ENCODE measurements at regions not wholly inside any gene's neighbourhood (a gene's known extent, or its start where the extent isn't known, plus 50 kb on each side); places are given as distances from the start of the nearest gene placed in this dataset.

DNA sequence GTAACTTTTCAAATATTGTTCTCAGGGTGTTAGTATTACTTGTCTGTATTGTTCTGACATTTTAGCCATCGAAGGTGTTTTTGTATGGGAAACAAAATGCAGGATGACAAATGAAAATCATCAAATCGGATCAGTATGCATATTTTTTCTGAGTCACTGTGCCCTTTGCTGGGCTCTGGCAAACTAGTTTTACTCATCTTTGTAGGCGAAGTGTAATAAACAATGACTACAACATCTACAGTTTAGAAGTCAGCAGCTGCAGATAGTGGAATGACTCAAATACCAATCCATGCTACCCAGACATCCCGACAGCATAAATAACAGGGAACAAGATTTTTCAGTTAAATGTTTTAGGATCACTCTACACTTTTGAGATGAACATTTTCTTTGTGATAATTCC is 557.3 kb upstream of the TENM3 start:
- DNase-seq (ENCODE audit: insufficient read length) (no peak), FAIRE-seq (no peak)
- TF ChIP-seq TAF1 (IDR thresholded peaks at IDR 0.05; ENCODE audit: borderline replicate concordance, low read depth, low read length): no peak
- no peak for TF ChIP-seq POLR2A (IDR thresholded peaks at IDR 0.05; ENCODE audit: low read depth, low read length)
- no peak for TF ChIP-seq POLR2AphosphoS5 (IDR thresholded peaks at IDR 0.05; ENCODE audit: low read depth, low read length)

DNA sequence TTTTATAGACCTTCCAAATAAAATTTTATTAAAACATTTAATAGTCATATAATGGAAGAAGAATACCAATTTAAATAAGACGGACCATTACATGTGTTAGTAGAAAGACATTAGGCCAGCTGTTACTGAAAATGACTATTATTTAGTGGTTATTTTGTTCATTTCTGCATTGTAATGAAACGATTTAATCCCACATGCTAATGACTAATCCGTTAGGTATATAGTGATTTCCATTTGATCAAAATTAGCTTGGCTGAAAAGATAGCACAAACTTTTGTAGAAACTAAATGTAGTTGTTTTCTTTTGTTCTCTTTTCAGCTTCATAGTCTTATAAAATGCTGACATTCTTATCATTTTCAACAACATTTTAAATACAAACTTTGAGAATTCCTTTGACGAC is 556.1 kb upstream of the TENM3 start:
- TF ChIP-seq POLR2A (IDR thresholded peaks at IDR 0.05; ENCODE audit: low read depth, low read length): no peak
- no peak for TF ChIP-seq TAF1 (IDR thresholded peaks at IDR 0.05; ENCODE audit: borderline replicate concordance, low read depth, low read length)
- TF ChIP-seq POLR2AphosphoS5 (IDR thresholded peaks at IDR 0.05; ENCODE audit: low read depth, low read length): no peak
- FAIRE-seq (no peak), DNase-seq (ENCODE audit: insufficient read length) (no peak)

DNA sequence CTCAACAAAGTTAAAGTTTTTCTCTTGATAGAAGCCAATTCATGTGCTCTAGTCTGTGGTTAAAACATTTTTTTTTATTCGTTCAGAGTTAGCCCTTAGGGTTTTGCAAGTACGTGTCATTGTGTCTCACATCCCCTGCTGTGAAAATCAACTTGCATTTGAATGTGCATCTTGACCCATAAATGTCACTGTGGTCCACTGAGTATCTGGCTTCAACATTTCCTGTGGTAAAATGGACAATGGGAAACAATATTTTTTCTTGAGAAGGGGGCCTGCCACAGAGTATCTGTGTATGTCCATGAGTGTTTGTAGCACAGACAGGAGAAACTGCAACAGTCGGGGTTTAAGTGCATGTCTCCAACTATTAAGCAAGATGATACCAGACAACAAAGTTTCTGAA is 554.8 kb upstream of the TENM3 start:
- TF ChIP-seq POLR2A (IDR thresholded peaks at IDR 0.05; ENCODE audit: low read depth, low read length): no peak
- TF ChIP-seq POLR2AphosphoS5 (IDR thresholded peaks at IDR 0.05; ENCODE audit: low read depth, low read length): no peak
- no peak for TF ChIP-seq TAF1 (IDR thresholded peaks at IDR 0.05; ENCODE audit: borderline replicate concordance, low read depth, low read length)
- DNase-seq (ENCODE audit: insufficient read length): no peak
- no peak for FAIRE-seq

DNA sequence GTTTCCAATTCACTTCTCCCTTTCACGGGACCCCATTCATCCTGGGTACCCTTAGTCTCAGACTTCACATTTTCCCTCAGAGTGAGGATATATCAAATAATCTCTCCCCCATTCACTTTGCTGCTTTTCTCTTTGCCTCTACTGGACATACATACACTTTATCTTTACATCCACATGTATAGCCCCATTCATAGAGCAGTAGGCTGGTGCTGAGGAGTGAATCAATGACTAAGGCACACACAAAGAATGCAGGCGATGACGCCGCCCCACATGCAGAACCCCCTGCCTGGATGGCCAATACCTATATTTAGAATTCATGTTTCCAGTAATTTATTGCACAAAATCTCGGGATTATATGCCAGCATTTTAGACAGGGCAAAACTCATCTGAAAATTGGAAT is 554.3 kb upstream of the TENM3 start:
- no peak for DNase-seq (ENCODE audit: insufficient read length)
- no peak for FAIRE-seq
- no peak for TF ChIP-seq POLR2A (IDR thresholded peaks at IDR 0.05; ENCODE audit: low read depth, low read length)

DNA sequence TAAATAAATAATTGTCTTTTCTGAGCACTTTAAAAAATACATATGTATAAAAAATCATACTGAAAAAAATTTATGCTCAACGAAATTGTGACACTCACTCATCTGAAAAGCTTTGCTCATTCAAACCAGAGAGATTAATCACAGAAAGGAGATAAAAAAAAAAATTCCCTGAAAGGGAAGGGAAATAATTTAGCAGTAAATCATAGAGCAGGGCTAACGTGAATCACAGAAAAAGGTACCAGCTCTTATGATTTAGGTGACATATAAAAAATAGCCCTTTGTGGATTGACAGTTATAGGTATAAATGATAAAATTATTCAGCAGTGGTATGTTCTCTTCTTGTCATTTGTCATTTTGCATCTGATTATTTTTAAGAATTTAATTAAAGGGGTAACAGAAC is 552.7 kb upstream of the TENM3 start:
- FAIRE-seq: no peak
- DNase-seq (ENCODE audit: insufficient read length): no peak

DNA sequence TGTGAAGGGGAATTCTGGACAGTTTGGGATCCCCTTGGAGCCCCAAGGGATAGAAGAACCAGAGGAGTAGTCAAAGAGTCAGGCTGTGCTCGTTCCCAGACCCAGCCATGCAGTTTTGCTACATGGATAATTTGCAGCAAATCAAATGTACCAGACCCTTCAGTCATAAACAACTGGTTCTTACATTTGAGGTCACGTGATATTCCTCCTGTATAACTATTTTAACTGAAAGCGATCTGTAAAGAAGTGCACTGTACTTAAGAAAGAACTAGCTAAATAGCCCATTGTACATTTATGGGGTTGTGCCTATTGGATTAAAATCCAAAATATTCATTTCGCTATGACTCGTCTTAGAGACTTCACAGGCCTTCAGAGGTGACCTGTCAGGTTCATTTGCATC is 550.2 kb upstream of the TENM3 start:
- DNase-seq (ENCODE audit: insufficient read length): no peak
- TF ChIP-seq TAF1 (IDR thresholded peaks at IDR 0.05; ENCODE audit: borderline replicate concordance, low read depth, low read length): no peak
- TF ChIP-seq POLR2A (IDR thresholded peaks at IDR 0.05; ENCODE audit: low read depth, low read length): no peak
- no peak for TF ChIP-seq POLR2AphosphoS5 (IDR thresholded peaks at IDR 0.05; ENCODE audit: low read depth, low read length)
- FAIRE-seq: no peak

More for the DNA sequence above, 552.7 kb upstream of the TENM3 start:
- TF ChIP-seq POLR2AphosphoS5 (IDR thresholded peaks at IDR 0.05; ENCODE audit: low read depth, low read length) (no peak), POLR2A (IDR thresholded peaks at IDR 0.05; ENCODE audit: low read depth, low read length) (no peak), TAF1 (IDR thresholded peaks at IDR 0.05; ENCODE audit: borderline replicate concordance, low read depth, low read length) (no peak)

DNA sequence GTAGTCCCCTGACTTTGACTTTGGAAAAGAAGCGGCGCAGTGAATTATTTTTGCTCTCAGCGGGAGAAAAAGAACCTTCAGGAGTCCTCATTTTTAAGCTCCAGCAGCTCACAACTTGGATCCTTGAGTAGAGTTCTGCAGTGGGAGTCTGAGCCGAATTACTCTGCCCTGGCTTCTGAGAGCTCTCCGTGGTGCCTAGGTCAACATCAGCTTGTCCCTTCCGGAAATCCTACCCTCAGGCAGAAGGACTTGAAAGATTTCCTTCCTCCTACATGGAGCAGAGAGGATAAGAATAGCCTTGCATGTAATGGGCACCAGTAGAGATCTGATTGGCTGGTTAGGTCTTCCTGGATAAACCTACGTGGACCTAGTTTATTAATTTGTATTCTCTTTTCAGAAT is 549.7 kb upstream of the TENM3 start:
- DNase-seq (ENCODE audit: insufficient read length) (no peak), FAIRE-seq (no peak)
- no peak for TF ChIP-seq TAF1 (IDR thresholded peaks at IDR 0.05; ENCODE audit: borderline replicate concordance, low read depth, low read length)
- no peak for TF ChIP-seq POLR2A (IDR thresholded peaks at IDR 0.05; ENCODE audit: low read depth, low read length)
- no peak for TF ChIP-seq POLR2AphosphoS5 (IDR thresholded peaks at IDR 0.05; ENCODE audit: low read depth, low read length)

DNA sequence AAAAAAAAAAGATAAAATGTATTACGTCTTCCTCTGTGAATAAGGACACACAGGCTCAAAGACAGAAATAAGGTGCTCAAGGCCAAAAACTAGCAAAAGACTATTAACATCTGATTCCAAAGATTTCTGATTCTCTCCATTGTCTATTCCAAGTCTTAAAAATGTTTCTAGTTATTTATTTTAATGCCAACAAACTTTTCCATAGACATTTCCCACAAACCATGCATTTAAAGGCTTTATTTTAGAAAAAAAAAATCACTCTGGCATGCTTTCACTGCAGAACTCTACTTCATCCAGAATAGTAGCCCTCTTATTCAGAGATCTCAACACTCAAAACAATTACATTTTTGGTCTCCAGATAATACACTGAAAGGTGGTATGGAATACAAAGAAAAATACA is 545.0 kb upstream of the TENM3 start:
- TF ChIP-seq POLR2AphosphoS5 (IDR thresholded peaks at IDR 0.05; ENCODE audit: low read depth, low read length) (no peak), TAF1 (IDR thresholded peaks at IDR 0.05; ENCODE audit: borderline replicate concordance, low read depth, low read length) (no peak), POLR2A (IDR thresholded peaks at IDR 0.05; ENCODE audit: low read depth, low read length) (no peak)
- DNase-seq (ENCODE audit: insufficient read length): no peak
- no peak for FAIRE-seq

DNA sequence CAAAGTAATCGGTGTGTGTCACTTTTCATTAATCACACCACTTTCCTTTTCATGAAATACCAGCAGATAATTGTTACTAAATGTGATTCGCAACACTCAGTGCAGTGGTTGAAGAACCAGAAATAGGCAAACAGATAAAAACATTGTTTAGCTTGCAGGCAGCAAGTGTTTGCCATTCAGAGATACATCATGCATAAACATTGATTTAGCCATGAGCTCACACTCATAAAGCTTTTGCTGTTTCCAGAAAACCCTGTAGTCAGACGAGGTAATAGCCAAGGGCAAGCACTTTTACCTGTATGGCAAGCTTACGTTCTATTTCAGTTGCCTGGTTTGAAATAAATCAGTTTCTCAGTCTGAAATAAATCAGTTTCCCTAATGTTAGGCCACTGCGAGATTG is 542.0 kb upstream of the TENM3 start:
- DNase-seq (ENCODE audit: insufficient read length) (no peak), FAIRE-seq (no peak)
- no peak for TF ChIP-seq TAF1 (IDR thresholded peaks at IDR 0.05; ENCODE audit: borderline replicate concordance, low read depth, low read length)
- TF ChIP-seq POLR2A (IDR thresholded peaks at IDR 0.05; ENCODE audit: low read depth, low read length): no peak
- TF ChIP-seq POLR2AphosphoS5 (IDR thresholded peaks at IDR 0.05; ENCODE audit: low read depth, low read length): no peak

DNA sequence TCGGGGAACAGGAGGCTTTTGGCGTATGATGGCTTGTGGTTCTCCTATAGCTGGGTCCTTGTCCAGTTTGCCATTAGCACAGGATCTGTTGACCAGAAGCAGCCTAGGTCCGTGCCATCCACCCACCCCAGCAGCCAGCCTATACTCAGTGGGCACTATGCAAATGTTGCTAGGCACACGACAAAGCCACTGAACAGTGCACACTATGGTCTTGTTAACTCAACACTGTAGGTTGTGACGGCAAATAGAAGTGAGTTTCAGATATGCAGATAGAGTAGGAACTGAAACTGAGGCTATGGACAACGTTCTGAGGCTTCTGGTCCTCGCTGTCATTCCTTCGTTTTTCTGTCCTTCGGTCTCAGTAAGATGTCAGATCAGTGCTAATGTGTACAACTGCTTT is 541.3 kb upstream of the TENM3 start:
- FAIRE-seq (no peak), DNase-seq (ENCODE audit: insufficient read length) (no peak)
- TF ChIP-seq POLR2AphosphoS5 (IDR thresholded peaks at IDR 0.05; ENCODE audit: low read depth, low read length) (no peak), POLR2A (IDR thresholded peaks at IDR 0.05; ENCODE audit: low read depth, low read length) (no peak), TAF1 (IDR thresholded peaks at IDR 0.05; ENCODE audit: borderline replicate concordance, low read depth, low read length) (no peak)

DNA sequence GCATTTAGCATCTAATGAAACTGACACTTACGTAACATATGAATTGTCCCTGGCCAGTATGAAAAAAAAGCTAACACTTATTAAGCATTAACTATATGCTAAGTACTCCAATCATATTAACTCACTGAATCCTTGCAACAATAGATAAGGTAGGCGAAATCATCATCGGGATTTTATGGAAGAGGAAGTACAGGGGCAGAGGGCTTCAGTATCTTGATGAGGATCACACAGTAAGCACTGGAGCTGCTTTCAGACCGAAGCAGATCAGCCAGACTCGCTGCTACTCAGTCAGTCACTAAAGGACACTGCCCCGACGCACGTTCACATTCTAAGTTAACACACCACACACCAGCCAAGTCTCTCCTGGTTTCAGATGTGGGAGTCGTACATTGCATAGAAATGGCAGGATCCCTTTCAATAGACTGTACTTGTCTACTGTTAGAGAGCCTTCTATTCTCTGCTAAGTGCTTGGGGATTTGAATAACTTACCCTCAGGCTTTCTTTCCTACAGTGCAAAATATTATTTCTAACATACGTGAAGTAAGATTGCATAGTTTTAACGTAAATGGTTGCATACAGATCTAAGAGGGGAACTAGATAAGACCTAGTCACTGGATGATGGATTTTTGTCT is 540.2 kb upstream of the TENM3 start:
- DNase-seq (ENCODE audit: insufficient read length) (no peak), FAIRE-seq (no peak)
- TF ChIP-seq POLR2A (IDR thresholded peaks at IDR 0.05; ENCODE audit: low read depth, low read length): no peak
- no peak for TF ChIP-seq TAF1 (IDR thresholded peaks at IDR 0.05; ENCODE audit: borderline replicate concordance, low read depth, low read length)
- TF ChIP-seq POLR2AphosphoS5 (IDR thresholded peaks at IDR 0.05; ENCODE audit: low read depth, low read length): no peak

DNA sequence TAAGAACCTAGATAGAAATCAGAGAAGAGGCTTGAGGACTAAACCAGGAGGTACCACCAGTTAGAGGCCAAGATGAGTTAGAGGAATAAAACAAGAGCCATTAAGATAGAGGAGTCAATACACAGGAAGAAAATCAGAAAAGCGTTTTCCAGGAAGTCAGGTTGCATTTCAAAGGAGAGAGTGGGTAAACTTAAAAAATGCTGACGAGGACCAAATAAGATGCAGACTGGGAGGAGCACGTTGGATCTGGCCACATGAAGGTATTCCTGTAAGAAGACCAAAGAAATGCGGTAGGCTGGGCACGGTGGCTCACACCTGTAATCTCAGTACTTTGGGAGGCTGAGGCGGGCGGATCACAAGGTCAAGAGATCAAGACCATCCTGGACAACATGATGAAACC is 533.1 kb upstream of the TENM3 start:
- TF ChIP-seq POLR2A (IDR thresholded peaks at IDR 0.05; ENCODE audit: low read depth, low read length) (no peak), POLR2AphosphoS5 (IDR thresholded peaks at IDR 0.05; ENCODE audit: low read depth, low read length) (no peak), TAF1 (IDR thresholded peaks at IDR 0.05; ENCODE audit: borderline replicate concordance, low read depth, low read length) (no peak)
- no peak for DNase-seq (ENCODE audit: insufficient read length)
- FAIRE-seq: no peak

DNA sequence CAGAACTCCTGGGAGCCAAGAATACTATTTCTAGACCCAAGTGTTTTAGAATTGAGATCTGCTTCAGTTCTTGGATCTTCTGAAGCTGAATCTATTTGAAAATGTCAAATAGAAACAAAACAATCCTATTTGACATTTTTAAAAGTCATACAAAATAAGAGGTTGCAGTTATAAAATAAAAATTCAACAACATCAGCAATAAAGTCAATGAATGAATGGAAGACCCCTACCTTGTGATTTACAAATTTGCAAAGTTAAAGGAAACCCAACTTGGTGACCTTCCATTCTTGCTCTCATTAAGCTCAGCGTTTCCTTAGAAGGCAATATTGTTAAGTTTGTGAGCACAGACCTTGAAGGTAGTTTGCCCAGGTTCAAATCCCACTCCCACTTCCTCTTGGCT is 531.8 kb upstream of the TENM3 start:
- FAIRE-seq (no peak), DNase-seq (ENCODE audit: insufficient read length) (no peak)
- no peak for TF ChIP-seq POLR2AphosphoS5 (IDR thresholded peaks at IDR 0.05; ENCODE audit: low read depth, low read length)
- no peak for TF ChIP-seq POLR2A (IDR thresholded peaks at IDR 0.05; ENCODE audit: low read depth, low read length)
- no peak for TF ChIP-seq TAF1 (IDR thresholded peaks at IDR 0.05; ENCODE audit: borderline replicate concordance, low read depth, low read length)
